ENCODE measurements at regions not wholly inside any gene's neighbourhood (a gene's known extent, or its start where the extent isn't known, plus 50 kb on each side); places are given as distances from the start of the nearest gene placed in this dataset.

- no peak for TF ChIP-seq CTCF (conservative IDR thresholded peaks at IDR 0.05; ENCODE audit: low read length)
- no peak for TF ChIP-seq EZH2phosphoT487 (IDR thresholded peaks at IDR 0.05; ENCODE audit: borderline replicate concordance)
- H3K4me1 ChIP-seq (ENCODE audit: insufficient read depth, low read length, poor library complexity, severe bottlenecking): no peaks in the 10 kb centered on the region
- no peaks in the 10 kb centered on the region for H3K79me2 ChIP-seq (ENCODE audit: insufficient read depth, low read length)
- H3K9me3 ChIP-seq (ENCODE audit: insufficient read depth, low read depth, low read length): no peaks in the 10 kb centered on the region
- H3K36me3 ChIP-seq (ENCODE audit: insufficient read depth, low read length): no peaks in the 10 kb centered on the region
- H4K20me1 ChIP-seq (ENCODE audit: insufficient read depth, low read length, poor library complexity, severe bottlenecking): no peaks in the 10 kb centered on the region
- H3K27me3 ChIP-seq (ENCODE audit: insufficient read depth, low read length, poor library complexity, severe bottlenecking): no peaks in the 10 kb centered on the region
- H3K4me3 ChIP-seq (ENCODE audit: low read length, poor library complexity, severe bottlenecking): no peak overlapping the region
- H3F3A ChIP-seq (ENCODE audit: low read depth): no peaks in the 10 kb centered on the region
- H3K9me2 ChIP-seq (replicated peaks; ENCODE audit: low read depth, low read length): no peaks in the 10 kb centered on the region
- H3K4me2 ChIP-seq (ENCODE audit: low read depth, low read length, poor library complexity, severe bottlenecking): no peak overlapping the region
- H2AFZ ChIP-seq (ENCODE audit: low read length): no peak overlapping the region
- H3K9ac ChIP-seq (ENCODE audit: low read depth, low read length, poor library complexity, severe bottlenecking): no peak overlapping the region
These were observed 133.3 kb downstream of the FAM174A start for GRCh38 chr5:100668511-100668910.

GRCh38 chr5:100676817-100677631 lies 141.8 kb downstream of the FAM174A start:
- no peak overlapping the region for H3K9ac ChIP-seq (ENCODE audit: low read depth, low read length, poor library complexity, severe bottlenecking)
- no peaks in the 10 kb centered on the region for H4K20me1 ChIP-seq (ENCODE audit: insufficient read depth, low read length, poor library complexity, severe bottlenecking)
- H3K4me2 ChIP-seq (ENCODE audit: low read depth, low read length, poor library complexity, severe bottlenecking): no peak overlapping the region
- H3K27me3 ChIP-seq (ENCODE audit: insufficient read depth, low read length, poor library complexity, severe bottlenecking): no peaks in the 10 kb centered on the region
- H3K36me3 ChIP-seq (ENCODE audit: insufficient read depth, low read length): no peaks in the 10 kb centered on the region
- H3K9me2 ChIP-seq (replicated peaks; ENCODE audit: low read depth, low read length): no peaks in the 10 kb centered on the region
- H3K4me3 ChIP-seq (ENCODE audit: low read length, poor library complexity, severe bottlenecking): no peak overlapping the region
- H3K4me1 ChIP-seq (ENCODE audit: insufficient read depth, low read length, poor library complexity, severe bottlenecking): peaks cover 3% of the 10 kb centered on the region
- no peak overlapping the region for H2AFZ ChIP-seq (ENCODE audit: low read length)
- H3K9me3 ChIP-seq (ENCODE audit: insufficient read depth, low read depth, low read length): no peaks in the 10 kb centered on the region
- TF ChIP-seq EZH2phosphoT487 (IDR thresholded peaks at IDR 0.05; ENCODE audit: borderline replicate concordance): no peak
- no peak for TF ChIP-seq CTCF (conservative IDR thresholded peaks at IDR 0.05; ENCODE audit: low read length)
- H3K79me2 ChIP-seq (ENCODE audit: insufficient read depth, low read length): no peaks in the 10 kb centered on the region
- no peaks in the 10 kb centered on the region for H3F3A ChIP-seq (ENCODE audit: low read depth)

- H4K20me1 ChIP-seq (ENCODE audit: insufficient read depth, low read length, poor library complexity, severe bottlenecking): no peaks in the 10 kb centered on the region
- no peak overlapping the region for H3K4me3 ChIP-seq (ENCODE audit: low read length, poor library complexity, severe bottlenecking)
- H2AFZ ChIP-seq (ENCODE audit: low read length): no peak overlapping the region
- no peaks in the 10 kb centered on the region for H3K9me2 ChIP-seq (replicated peaks; ENCODE audit: low read depth, low read length)
- no peak for TF ChIP-seq CTCF (conservative IDR thresholded peaks at IDR 0.05; ENCODE audit: low read length)
- TF ChIP-seq EZH2phosphoT487 (IDR thresholded peaks at IDR 0.05; ENCODE audit: borderline replicate concordance): no peak
- no peaks in the 10 kb centered on the region for H3F3A ChIP-seq (ENCODE audit: low read depth)
- H3K9me3 ChIP-seq (ENCODE audit: insufficient read depth, low read depth, low read length): 0 out of 2 replicates have a peak, but pooled peaks cover 11% of the 10 kb centered on the region
- H3K27me3 ChIP-seq (ENCODE audit: insufficient read depth, low read length, poor library complexity, severe bottlenecking): no peaks in the 10 kb centered on the region
- H3K36me3 ChIP-seq (ENCODE audit: insufficient read depth, low read length): no peaks in the 10 kb centered on the region
- no peak overlapping the region for H3K9ac ChIP-seq (ENCODE audit: low read depth, low read length, poor library complexity, severe bottlenecking)
- no peaks in the 10 kb centered on the region for H3K4me1 ChIP-seq (ENCODE audit: insufficient read depth, low read length, poor library complexity, severe bottlenecking)
- no peak overlapping the region for H3K4me2 ChIP-seq (ENCODE audit: low read depth, low read length, poor library complexity, severe bottlenecking)
- no peaks in the 10 kb centered on the region for H3K79me2 ChIP-seq (ENCODE audit: insufficient read depth, low read length)
These were observed 147.5 kb downstream of the FAM174A start for GRCh38 chr5:100682625-100683024.
